T-helper 22 cell (primary cell): ENCODE measurements at regions not wholly inside any gene's neighbourhood (a gene's known extent, or its start where the extent isn't known, plus 50 kb on each side); places are given as distances from the start of the nearest gene placed in this dataset.

Experiments used
- DNase-seq: peaks from one replicate; pipeline ENCODE4 v3.0.0-alpha.2; 2020; ENCODE audit warnings: low read depth

- no peak for DNase-seq
These were observed 252.6 kb upstream of the ZNF32 start for GRCh38 chr10:43901302-43901701.

DNA sequence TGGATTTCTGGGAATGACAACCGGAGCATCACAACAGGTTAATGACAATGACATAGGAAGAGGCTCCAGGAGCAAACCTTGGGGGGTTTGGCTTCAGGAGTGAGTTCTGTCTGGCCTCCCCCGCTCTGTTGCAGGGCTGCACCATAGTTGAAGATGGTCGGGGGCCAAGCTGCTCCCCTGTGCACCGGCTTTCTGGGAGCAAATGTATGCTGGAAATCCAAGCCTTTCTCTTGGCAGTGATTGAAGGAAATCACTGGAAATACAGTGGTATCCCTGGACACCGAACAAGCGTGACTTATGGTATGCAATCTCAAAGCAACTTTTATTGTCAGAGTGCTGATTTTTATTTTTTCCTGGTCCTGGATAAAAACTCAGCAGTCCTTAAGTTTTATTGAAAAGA lies 251.9 kb upstream of the ZNF32 start:
- DNase-seq: no peak

- DNase-seq: no peak
These were observed 250.7 kb upstream of the ZNF32 start for GRCh38 chr10:43899224-43899959.

GRCh38 chr10:43898592-43898991 lies 249.9 kb upstream of the ZNF32 start:
- no peak for DNase-seq

GRCh38 chr10:43897765-43898419 lies 249.2 kb upstream of the ZNF32 start:
- no peak for DNase-seq

GRCh38 chr10:43892062-43892770 lies 243.5 kb upstream of the ZNF32 start:
- DNase-seq: no peak

DNA sequence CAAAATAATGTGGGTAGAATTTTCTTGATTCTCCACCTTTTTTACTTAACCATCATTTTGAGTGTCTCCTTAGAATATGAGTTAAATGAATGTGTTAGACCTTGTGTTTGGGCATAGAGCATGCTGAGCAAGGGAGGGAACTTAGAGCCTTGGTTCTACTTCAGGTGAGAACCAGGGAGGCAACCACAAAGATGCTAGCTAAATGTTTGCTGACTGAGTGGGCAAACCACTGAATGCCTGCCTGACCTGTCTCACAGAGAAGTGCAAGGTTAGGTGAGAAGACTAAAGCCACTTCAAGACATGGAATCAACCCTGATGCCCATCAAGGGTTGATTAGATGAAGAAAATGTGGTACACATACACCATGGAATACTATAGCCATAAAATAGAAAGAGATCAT lies 242.6 kb upstream of the ZNF32 start:
- DNase-seq: no peak

DNA sequence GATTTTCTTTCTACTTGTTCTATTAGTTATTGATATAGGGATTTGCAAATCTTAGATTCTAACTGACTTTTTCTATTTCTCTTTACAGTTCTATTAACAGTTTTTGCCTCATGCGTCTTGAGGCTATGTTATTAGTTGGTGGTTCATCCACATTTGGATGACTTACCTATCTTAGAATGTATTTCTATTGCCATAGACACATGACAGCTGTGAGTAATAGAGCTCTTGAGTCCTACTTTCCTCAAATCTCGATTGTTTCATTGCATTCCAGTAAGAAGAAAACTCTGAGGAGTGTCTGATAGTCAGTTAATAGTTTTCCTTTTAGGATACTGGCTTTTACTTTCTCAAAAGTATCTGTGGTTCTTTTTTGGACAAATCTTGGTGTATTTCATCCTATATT lies 241.4 kb upstream of the ZNF32 start:
- DNase-seq: no peak

DNA sequence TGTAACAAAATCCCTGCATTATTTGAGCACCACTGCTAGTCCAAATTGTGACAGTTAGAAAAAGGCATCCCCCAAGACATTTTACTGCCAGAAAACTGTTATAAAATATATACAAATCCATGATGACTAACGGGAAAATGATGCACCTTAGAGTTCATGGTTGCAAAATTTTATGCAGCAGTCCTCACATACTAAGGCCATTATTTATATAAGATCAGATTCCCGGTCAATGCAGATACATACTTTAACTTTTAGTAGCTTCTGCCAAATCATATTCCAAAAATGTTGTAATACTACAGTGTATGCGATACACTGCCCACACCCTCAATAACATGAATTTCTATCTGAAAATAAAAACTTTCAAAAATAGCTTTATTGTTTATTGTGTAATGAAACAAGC lies 239.9 kb upstream of the ZNF32 start:
- no peak for DNase-seq

DNA sequence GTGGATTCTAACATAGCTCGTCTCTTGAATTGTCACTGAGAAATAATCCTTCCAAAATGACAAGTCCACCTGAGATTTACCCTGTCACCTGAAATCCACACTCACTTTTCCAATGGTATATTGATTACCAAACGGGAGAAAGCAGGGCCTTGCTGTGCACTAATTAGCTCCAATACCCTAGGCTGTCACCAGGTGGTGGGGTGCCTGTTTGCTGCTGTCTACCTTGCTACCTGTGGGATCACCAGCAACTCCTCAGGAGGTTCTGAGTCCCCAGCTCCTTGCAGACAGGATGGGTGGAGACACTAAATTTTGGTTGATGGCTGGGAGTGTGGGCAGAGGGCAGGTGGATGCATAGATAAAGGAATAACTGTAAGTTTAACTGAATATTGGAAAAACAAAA lies 237.2 kb upstream of the ZNF32 start:
- no peak for DNase-seq

DNA sequence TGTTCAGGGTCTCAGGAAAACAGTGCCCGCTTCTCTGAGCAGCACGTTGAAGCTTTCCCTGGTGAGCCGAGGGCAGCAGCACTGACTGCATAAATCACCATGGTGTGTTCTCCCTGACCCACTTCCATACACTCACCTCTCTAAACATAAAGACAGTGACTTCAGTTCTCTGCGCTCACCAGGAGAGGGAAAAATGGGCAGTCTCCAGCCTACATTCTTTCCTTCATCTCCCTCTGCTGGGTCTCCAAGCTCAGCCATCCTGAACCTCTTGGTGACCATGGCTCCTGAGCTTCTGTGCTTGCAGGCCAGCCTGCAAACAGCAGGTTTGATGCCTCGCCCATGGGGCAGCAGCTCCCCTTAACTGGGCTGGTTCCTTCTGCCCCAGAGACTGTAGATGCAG lies 236.6 kb upstream of the ZNF32 start:
- DNase-seq: no peak

GRCh38 chr10:43884501-43885105 lies 235.9 kb upstream of the ZNF32 start:
- no peak for DNase-seq

DNA sequence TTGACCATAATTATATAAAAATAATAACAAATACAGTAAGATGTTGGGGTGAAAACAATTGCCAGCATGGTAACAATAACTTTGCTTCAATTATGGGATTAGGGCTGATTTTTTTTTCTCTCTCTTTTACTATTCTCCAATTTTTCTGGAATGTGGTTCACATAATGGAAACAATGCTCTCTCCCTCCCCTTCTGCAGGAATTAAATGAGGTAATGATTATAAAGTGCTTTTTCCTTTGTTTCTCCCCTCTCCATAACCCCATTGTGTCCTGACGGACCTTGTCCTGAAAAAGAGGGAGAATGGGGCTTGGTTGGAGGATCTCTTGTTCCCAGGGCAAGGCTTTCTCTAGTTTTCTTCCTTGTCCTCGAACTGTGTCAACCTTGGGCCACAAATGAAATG lies 234.0 kb upstream of the ZNF32 start:
- DNase-seq: no peak

DNA sequence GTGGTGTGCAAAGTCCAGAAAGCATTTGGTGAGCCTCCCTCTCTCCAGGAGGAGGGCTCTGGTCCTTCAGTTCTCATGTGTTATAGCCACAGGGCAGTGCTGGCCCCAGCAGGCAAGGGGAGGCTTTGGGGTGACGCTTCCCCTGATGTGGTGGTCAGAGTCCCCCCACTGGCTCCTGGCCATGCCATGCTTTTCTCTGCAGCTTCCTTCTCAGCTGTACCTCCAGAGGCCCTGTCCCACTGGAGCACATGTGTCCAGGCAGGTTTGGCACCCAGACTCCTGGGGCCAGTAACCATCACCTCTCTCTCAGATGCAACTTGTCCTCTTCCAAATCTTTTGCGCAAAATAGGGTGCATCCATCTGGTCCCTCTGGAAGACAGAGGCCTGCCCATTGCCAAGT lies 233.0 kb upstream of the ZNF32 start:
- no peak for DNase-seq

DNA sequence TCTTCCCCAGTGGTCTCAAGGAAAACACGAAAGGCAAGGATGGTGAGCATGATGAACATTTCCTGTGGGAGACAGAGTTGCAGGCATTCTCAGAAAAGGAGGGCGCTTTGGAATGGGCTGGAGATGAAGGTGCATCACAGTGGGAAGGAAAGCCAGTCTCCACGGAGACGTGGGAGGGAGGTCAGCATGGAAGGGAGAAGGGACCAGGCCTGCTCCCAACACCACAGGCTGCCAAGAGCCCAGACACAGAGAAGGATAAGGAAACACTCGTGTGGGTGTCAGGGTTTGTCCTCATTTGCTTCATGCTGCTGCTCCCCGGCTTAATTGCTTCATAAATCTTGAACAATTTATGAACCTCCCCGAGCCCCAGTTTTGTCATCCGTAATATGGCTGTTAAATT lies 231.5 kb upstream of the ZNF32 start:
- DNase-seq: no peak

GRCh38 chr10:43879742-43880141 lies 231.1 kb upstream of the ZNF32 start:
- DNase-seq: no peak

GRCh38 chr10:43879162-43879561 lies 230.5 kb upstream of the ZNF32 start:
- no peak for DNase-seq

DNA sequence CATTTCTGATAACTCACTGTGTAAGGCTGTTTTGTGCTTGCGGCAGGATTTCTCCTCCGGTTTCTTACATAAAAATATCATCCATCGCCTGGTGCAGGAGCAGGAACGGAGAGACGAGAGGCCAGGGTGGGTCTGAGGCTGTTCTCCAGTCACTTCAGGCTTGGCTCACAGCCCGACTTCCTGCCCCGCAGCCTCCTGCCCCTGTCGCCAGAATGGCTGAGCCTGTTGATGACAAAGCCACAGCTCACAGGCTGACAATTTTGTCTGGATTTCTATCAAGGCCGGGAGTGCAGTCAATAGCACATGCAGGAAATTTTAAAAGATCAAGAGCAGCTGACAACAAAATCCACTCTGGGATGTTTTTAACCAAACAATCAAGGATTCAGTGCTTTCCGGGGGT lies 229.7 kb upstream of the ZNF32 start:
- DNase-seq: no peak

DNA sequence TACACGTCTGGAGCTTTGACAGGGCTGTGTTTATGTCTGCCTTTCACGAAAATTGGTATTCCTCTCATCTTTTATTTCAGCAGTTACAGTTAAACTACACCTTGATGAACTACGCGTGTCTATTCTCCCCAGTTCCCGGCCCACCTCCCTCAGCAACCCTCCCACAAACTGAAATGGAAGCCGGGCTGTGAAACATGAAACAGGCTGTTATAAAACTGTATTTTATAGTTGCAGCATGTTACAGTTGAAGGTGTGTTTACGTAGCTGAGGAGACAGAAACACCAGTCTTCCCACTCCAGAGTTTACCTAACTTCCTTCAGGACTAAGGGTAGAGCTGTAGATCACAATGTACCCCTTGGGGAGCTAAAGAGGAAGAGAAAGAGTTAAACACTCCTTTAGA lies 228.3 kb upstream of the ZNF32 start:
- no peak for DNase-seq

- no peak for DNase-seq
These were observed 226.3 kb upstream of the ZNF32 start for GRCh38 chr10:43874984-43875383.

- no peak for DNase-seq
These were observed 225.0 kb upstream of the ZNF32 start for GRCh38 chr10:43873717-43874116.

- DNase-seq: no peak
These were observed 224.0 kb upstream of the ZNF32 start for GRCh38 chr10:43872644-43873043.

DNA sequence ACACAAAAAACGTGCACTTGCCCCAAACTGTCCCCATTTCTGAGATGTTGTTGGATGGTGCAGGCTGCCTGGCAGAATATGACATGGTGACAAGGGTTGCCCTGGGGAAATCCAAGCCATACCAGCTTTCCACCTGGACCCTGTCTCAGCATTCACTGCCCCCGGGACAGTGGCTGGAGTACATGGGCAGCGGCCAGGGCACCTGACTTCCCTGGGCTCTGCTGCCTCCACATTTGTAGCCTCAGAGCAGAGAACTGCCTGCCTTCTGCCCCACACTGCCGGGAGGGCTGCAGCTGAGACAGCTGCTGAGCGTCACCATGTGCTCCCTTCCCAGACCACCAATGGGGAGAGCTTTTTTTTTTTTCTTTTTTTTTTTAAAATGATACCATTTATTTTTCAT lies 222.9 kb upstream of the ZNF32 start:
- no peak for DNase-seq
